Common myeloid progenitor, CD34-positive (primary cell): ENCODE measurements at regions not wholly inside any gene's neighbourhood (a gene's known extent, or its start where the extent isn't known, plus 50 kb on each side); places are given as distances from the start of the nearest gene placed in this dataset.

ENCODE experiments used
- CTCF ChIA-PET: fragments of 350-600 bp; sonication (Branson Sonifier 250); formaldehyde crosslinking; loops from one replicate; lab custom pipeline; 2021; ENCODE audit warnings: antibody characterized with exemption; lab: Charles Lee
- POLR2A ChIA-PET: fragments of 350-600 bp; sonication (Branson Sonifier 250); formaldehyde crosslinking; loops from one replicate; lab custom pipeline; 2021; ENCODE audit warnings: antibody characterized with exemption; lab: Charles Lee
- DNase-seq, 3 donors: peaks; one replicate each; pipeline versions ENCODE4 v3.0.0 to v3.0.0-alpha.2; 2013
- H3K27ac ChIP-seq, 2 experiments: 1 replicate in 1 of 2; 2 replicates in 1 of 2; pipeline ENCODE4 v1.7.0; 2013; ENCODE audit warnings: inconsistent platforms in 2 of 2, low read length in 2 of 2, mild to moderate bottlenecking in 2 of 2, low read depth in 1 of 2, moderate library complexity in 1 of 2; ENCODE audit not compliant: severe bottlenecking in 2 of 2, insufficient read depth in 1 of 2, poor library complexity in 1 of 2
- H3K27me3 ChIP-seq, 5 experiments: replicated peaks in 2 of 5; 1 replicate in 3 of 5; 2 replicates in 2 of 5; pipeline versions ENCODE4 v1.6.1 to v1.7.0; 2013; ENCODE audit warnings: low read length in 4 of 5, mild to moderate bottlenecking in 2 of 5, moderate library complexity in 2 of 5, inconsistent platforms in 1 of 5; ENCODE audit not compliant: insufficient read depth in 5 of 5, control insufficient read depth in 4 of 5
- H3K36me3 ChIP-seq, 4 experiments: 1 replicate in 2 of 4; 2 replicates in 2 of 4; pipeline versions ENCODE4 v1.6.1 to v1.7.0; 2013; ENCODE audit warnings: low read length in 3 of 4, control low read depth in 1 of 4, mild to moderate bottlenecking in 1 of 4; ENCODE audit not compliant: control insufficient read depth in 4 of 4, insufficient read depth in 4 of 4
- H3K4me1 ChIP-seq, 4 experiments: 1 replicate in 3 of 4; 2 replicates in 1 of 4; pipeline versions ENCODE4 v1.6.1 to v1.7.1; 2013; ENCODE audit warnings: low read length in 3 of 4, mild to moderate bottlenecking in 3 of 4, control low read depth in 1 of 4, inconsistent platforms in 1 of 4, moderate library complexity in 1 of 4; ENCODE audit not compliant: control insufficient read depth in 4 of 4, insufficient read depth in 4 of 4; ENCODE audit errors: control extremely low read depth in 1 of 4
- H3K4me3 ChIP-seq, 7 experiments: 1 replicate in 4 of 7; 2 replicates in 3 of 7; pipeline versions ENCODE4 v1.5.1 to v1.7.0; 2013; ENCODE audit warnings: mild to moderate bottlenecking in 7 of 7, low read length in 6 of 7, moderate library complexity in 6 of 7, inconsistent platforms in 2 of 7, low read depth in 2 of 7, control low read depth in 1 of 7; ENCODE audit not compliant: insufficient read depth in 4 of 7, control insufficient read depth in 1 of 7; ENCODE audit errors: extremely low read depth in 1 of 7
- H3K9me3 ChIP-seq, 5 experiments: 1 replicate in 4 of 5; 2 replicates in 1 of 5; pipeline versions ENCODE4 v1.6.1 to v1.7.1; 2013; ENCODE audit warnings: low read length in 4 of 5, mild to moderate bottlenecking in 2 of 5, inconsistent platforms in 1 of 5, low read depth in 1 of 5, moderate library complexity in 1 of 5; ENCODE audit not compliant: control insufficient read depth in 4 of 5, insufficient read depth in 2 of 5; ENCODE audit errors: control extremely low read depth in 1 of 5
- WGBS: methylation state at CpG from one replicate; pipeline ENCODE4 v1.1.5; 2013; ENCODE audit not compliant: insufficient coverage; 5-methylcytosine and 5-hydroxymethylcytosine counted together

- no peak overlapping the region for H3K4me3 ChIP-seq
- H3K27me3 ChIP-seq, result peaks cover 0 to 6% (median 0%) of the 10 kb centered on the region in 5 experiments
- POLR2A ChIA-PET, result no interaction called here
- 73% methylated on average over 3 of the region's 8 CpGs for WGBS
- no peak overlapping the region for H3K27ac ChIP-seq
- no peaks in the 10 kb centered on the region for H3K36me3 ChIP-seq
- no peak for DNase-seq
- CTCF ChIA-PET, result no interaction called here
- H3K9me3 ChIP-seq, result no peaks in the 10 kb centered on the region
- peaks cover 0 to 2% (median 0%) of the 10 kb centered on the region in 4 experiments for H3K4me1 ChIP-seq
Measured at GRCh38 chr16:89040391-89040790, 53.3 kb upstream of the ACSF3 start.

GRCh38 chr16:89040861-89041570 is 52.6 kb upstream of the ACSF3 start:
- WGBS, result 95% methylated on average over 23 of the region's 25 CpGs
- Histone ChIP-seq H3K4me3 (no peak overlapping the region), H3K4me1 (peaks cover 0 to 2% (median 0%) of the 10 kb centered on the region in 4 experiments), H3K27ac (no peak overlapping the region), H3K9me3 (no peaks in the 10 kb centered on the region), H3K36me3 (no peaks in the 10 kb centered on the region), H3K27me3 (peaks cover 0 to 6% (median 0%) of the 10 kb centered on the region in 5 experiments)
- ChIA-PET CTCF (no interaction called here), POLR2A (no interaction called here)
- DNase-seq, result no peak

GRCh38 chr16:89041571-89042481 is 51.8 kb upstream of the ACSF3 start:
- H3K27me3 ChIP-seq, result peaks cover 0 to 6% (median 0%) of the 10 kb centered on the region in 5 experiments
- no peak overlapping the region for H3K4me3 ChIP-seq
- 96% methylated on average over 37 of the region's 42 CpGs for WGBS
- ChIA-PET POLR2A (no interaction called here), CTCF (no interaction called here)
- no peaks in the 10 kb centered on the region for H3K9me3 ChIP-seq
- no peaks in the 10 kb centered on the region for H3K36me3 ChIP-seq
- peaks cover 0 to 2% (median 0%) of the 10 kb centered on the region in 4 experiments for H3K4me1 ChIP-seq
- no peak overlapping the region for H3K27ac ChIP-seq
- no peak for DNase-seq

- H3K9me3 ChIP-seq, result no peaks in the 10 kb centered on the region
- ChIA-PET CTCF (no interaction called here), POLR2A (no interaction called here)
- no peak for DNase-seq
- peaks cover 0 to 8% (median 0%) of the 10 kb centered on the region in 5 experiments for H3K27me3 ChIP-seq
- no peaks in the 10 kb centered on the region for H3K4me1 ChIP-seq
- H3K4me3 ChIP-seq, result no peak overlapping the region
- H3K27ac ChIP-seq, result no peak overlapping the region
- 99% methylated on average over 26 of the region's 32 CpGs for WGBS
- H3K36me3 ChIP-seq, result no peaks in the 10 kb centered on the region
Measured at GRCh38 chr16:89042711-89043551, 50.7 kb upstream of the ACSF3 start.

GRCh38 chr16:89043636-89044417 is 49.8 kb upstream of the ACSF3 start:
- WGBS, result 95% methylated on average over 6 of the region's 17 CpGs
- Histone ChIP-seq H3K4me1 (no peaks in the 10 kb centered on the region), H3K4me3 (no peak overlapping the region), H3K27ac (no peak overlapping the region), H3K36me3 (no peaks in the 10 kb centered on the region), H3K27me3 (peaks cover 0 to 8% (median 0%) of the 10 kb centered on the region in 5 experiments), H3K9me3 (no peaks in the 10 kb centered on the region)
- ChIA-PET POLR2A (no interaction called here), CTCF (no interaction called here)
- DNase-seq, result no peak
